NCI-H510A treated with DMSO at 0.1 percent for 48 hours (cell line): ENCODE measurements at regions not wholly inside any gene's neighbourhood (a gene's known extent, or its start where the extent isn't known, plus 50 kb on each side); places are given as distances from the start of the nearest gene placed in this dataset.

Experiments
- DNase-seq: peaks from one replicate; lab custom pipeline; 2025; lab: John Stamatoyannopoulos, UW

DNA sequence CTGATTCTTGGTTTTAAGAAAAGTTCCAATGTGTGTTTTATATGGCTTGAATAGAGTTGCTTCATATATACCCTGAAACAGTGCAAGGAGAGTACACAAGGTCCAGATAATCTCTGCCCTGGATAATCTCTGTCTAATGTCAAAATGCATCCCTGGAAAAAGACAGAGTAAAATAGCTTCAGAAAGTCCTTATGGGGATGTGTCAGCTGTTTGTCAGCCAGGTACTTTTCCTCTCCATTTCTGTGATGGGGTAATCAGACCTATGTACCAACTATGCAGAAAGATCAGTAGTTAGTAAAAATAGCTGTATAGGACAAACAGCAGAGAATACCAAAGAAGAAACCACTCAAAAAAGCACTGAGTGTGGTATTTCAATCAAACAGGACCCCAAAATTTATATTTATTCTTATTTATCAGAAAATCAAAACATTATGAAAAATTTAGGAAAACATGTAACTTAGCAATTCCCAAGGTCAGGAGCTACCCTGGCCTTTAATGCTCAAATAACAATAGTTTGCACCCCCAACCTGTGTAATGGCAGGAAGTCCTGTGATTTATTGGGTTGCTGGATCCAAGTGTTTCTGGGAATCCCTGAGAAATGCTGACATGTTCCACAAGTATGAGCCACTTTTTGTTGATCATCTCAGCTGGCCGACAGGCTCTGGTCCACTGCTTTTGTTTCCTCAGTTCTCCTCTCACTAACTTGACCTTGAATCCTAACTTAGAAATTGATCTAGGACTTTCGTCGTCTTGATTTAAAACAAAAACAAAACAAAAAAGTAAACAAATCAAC, 69.6 kb downstream of the MDH1 start:
- DNase-seq, result no peak

DNA sequence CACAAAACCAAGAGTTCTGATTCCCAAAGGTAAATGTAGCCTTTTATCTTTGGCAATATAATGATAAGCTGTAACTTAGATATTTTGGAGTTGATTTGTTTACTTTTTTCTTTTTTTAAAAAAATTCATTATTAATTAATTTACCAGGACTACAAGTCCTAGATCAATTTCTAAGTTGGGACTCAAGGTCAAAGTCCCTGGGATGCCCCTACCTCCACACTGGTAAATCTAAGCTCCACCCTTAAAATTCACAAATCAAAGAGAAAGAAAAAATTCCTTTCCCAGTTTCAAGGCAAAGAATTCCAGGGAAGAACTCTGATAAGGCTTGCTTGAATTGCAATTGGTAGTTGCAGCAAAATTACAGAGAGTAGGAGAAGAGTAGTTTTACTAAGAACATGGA, 71.3 kb downstream of the MDH1 start:
- no peak for DNase-seq

DNA sequence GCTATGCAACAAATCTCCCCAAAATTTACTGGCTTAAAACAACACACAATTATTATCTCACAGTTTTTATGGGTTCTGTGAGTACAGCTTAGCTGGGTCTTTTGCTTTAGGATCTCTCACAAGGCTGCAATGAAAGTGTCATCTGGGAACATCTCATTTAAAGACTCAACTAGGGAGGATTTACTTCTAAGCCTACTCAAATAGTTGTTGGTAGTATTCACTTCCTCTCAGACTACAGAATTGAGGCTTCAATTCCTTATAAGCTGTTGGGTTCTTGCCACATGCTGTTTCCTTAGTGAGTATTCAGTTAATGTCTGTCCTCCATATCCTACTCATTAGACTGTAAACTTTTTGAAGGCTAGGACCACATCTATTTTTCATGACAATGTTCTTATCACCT, 72.3 kb downstream of the MDH1 start:
- DNase-seq, result no peak

DNA sequence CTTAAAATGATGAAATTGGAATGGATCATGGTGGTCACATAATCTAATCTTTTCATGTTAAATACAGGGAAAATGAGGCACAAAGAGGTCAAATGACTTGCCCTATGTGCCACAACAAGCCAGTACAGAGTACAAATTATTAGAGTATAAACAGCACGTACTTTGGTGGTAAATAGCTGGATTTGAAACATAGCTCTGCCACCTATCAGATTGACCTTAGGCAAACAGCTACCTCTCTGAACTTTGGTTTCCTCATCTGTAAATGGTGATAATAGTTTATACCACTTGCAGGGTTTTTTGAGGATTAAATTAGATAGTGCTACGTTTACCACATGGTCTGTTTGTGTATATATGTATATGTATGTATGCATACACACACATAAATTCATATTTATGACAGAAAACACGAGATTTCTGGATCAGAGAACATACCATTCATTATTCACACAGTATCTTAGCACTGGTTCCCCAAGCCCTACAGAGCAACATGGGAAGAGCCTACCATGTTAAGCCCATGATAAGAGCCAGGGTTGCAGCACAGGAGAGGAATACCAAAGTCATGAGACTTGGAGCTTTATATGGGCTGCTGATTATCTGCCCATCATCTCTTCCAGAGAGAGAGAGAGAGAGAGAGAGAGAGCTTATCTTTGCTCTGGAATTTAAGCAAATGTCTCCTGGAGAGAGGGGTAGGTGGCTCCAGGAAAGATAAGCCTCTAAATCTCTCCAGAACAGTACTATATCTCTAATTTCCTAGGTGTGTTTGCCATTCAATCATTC, 73.5 kb downstream of the MDH1 start:
- DNase-seq, result no peak

DNA sequence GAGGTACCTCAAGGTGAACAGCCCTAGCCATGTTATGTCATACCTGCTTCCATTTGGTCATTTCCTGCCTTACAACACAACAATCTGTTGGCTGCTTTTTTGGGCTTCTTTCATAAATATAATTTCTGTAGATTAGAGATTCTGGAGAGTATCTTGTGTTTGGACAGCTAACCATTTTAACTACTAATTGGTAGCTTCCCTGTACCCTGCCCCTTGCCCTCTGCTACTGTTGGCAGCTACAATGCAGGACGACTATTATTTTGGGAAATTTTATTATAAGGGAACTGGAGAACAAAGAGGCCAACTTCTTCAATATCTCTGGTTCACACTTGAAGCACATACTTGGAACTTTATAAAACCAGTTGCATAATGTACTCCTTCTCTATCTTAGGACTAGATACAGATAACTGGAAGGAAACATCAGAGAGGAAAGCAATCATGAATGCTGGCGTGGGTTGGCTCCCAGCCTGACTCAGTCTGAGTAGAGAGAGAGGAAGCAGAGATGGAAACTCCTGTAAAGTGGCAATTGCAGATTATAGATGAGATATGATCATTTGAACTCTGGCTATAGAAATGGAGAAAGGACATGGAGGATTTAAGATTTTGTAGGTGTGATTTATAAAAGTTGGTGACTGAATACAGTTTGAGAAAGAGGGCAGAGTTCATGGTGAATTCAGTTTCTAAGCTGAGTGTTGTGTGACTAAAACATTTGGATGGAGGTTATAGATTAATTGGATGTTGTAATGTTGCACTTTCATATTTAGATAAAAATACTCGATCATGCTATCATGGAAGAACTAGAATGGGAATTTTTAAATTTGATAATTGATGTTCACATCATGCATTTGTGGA, 74.5 kb downstream of the MDH1 start:
- DNase-seq, result no peak

DNA sequence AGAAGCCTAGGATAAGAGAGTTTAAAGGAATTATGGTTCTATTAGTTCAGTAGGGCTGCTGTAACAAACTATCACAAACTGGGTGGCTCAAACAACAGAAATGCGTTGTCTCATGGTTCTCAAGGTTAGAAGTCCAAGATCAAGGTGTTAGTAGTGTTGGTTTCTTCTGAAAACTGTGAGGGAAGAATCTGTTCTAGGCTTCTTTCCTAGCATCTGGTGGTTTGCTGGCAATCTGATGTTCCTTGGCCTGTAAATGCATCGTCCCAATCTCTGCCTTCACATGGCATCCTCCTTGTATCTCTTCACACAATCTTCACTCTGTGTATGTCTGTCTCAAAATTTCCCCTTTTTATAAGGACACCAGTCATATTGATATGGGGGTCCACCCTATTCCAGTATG, 76.3 kb downstream of the MDH1 start:
- DNase-seq, result no peak

DNA sequence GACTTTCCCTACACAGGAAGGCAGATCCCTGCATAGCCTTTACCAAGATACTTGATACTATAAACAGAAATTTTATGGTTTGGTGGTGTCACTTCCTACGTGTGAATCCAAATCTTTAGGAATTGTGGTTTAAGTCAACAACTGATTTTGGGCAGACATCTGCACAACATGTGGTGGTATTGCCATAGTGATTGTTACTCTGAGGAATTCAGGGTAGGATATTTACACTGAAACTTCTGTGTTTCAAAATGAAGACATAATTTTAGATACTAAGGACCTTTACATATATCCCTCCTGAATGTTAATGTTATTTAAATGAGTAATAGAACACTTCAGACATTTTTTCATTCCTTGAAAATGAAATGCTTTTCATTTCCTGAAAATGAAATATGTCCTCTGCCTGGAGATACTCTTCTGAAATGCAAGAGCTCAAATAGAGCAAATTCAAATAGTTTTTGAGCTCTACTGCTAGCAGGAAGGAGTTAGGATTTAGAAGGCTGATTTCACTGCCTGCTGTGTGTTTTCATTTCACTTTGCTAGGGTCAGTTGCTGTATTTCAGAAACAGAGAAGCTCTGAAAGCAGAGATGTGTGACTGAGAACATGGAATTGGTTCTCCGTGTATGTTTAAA, 77.2 kb downstream of the MDH1 start:
- DNase-seq, result no peak

DNA sequence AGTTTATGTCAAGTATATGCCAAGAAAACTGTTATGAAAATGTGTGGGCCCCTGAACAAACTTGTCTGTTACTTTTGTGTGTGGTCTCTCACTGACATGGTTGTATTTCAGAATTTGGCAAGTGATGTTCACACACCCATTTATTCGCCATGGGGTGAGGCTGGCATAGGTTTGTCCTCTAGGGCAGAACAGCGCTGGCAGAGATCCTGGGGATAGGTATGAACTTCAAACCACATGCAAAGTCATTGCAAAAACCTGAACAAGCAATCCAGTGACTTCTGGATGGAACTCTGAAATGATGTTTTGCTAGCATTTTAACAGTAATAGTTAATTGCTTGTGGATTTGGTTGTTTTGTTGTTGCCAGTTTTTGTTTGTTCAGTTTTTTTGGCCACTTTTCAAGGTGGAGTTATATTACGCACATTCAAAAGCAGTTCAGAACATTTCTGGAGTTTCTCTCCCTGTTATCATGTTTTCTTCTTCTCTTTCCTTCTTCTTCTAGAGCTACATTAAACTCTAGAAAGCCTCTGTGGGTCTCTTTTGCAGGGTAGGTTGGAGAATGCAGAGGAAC, 78.5 kb downstream of the MDH1 start:
- no peak for DNase-seq

DNA sequence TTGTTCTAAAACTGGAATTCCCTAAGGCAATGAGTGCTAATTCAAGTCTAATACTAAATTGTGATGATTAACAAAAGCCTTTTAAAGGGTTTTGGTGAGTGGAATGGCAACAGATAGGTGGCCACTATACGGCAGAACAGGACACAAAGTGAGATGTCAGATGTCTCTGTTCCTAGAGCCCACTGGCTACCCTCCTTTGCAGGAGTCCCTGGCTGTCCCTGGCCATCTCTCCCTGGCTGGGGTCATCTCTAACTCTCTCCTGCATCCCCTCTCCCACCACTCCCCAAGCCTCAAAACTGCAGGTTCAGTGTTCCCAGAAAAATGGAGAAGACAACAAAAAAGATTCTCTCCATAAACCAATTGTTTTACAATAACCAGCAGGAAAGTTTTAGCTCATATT, 79.2 kb downstream of the MDH1 start:
- no peak for DNase-seq

DNA sequence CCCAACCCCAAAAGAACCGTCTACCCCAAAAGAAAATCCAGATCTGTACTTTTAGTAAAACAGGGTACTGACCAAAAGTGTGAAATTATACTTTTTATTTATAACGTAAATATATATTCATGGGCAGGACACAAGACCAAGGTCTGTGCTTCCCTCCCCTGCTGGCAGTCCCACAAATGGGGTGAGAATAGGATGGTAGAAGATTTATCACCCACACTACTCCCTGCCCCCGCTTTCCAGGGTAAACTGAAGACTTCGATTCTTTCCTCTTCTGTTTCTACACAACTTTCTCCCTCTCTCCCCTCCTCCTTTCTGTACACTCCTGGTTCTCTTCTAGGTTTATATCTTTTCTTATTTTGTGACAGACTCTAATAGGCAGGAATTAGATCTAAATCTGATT, 79.7 kb downstream of the MDH1 start:
- DNase-seq, result no peak

DNA sequence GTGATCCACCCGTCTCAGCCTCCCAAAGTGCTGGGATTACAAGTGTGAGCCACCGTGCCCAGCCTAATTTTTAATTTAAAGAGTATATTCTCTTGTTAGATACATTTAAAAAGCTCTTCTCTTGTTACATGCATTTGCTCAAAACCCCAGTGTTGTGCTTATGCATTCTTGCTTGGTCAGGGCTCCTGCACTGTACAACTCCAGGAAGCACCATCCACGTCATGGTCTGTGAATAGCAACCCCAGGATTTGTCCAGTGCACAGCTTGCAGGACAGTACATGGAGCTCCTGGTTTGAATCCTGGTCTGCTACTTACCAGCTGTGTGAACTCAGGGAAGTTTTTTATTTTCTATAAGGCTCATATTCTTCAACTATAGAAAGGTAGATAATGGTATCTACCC, 80.8 kb downstream of the MDH1 start:
- no peak for DNase-seq

DNA sequence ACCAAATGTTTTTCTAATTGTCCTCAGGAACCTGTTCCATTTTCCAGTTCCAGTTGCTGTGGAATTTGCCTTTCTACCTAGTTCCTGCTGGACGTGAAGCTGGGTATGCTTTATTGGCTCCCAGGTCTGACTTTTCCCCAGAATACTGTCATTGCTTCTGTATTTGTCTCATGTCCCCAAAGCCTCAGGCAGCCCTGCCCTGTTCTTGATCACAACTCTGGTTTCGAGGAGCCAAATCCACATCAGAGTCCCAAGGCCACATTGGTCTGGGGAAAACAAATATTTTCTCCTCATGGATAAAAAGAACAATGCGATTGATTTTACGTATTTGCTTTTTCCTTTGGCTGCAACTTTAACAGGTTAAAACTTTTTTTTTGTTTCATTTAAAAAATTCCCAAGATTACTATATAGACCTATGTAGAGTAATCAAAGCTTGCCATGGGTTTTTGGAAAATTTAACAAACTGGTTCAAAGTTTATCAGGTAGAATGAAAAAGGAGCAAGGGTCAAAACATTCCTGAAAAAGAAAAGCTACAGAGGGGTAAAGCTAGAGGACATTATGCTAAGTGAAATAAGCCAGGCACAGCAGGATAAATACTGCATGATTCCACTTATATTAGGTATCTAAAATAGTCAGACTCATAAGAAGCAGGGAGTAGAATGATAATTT, 85.2 kb downstream of the MDH1 start:
- DNase-seq, result no peak

DNA sequence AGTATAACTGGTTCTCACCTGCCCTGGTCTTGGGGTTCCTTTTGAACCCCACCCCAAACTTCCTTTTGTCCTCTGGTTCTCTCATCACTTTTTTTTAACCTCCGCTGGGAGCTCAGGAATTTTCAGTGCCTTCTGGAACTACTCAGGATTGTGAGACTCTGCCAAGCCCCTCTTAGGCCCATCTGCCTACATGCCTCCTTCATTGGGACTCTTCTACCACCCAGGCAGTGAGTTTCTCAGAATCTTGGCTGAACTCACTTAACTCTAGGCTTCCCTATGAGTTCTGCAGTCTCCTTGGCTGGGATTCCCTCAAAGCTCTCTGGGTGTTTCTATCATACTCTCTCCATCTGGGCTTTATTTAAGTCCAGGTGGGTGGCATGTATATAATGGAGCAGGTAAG, 86.3 kb downstream of the MDH1 start:
- no peak for DNase-seq

DNA sequence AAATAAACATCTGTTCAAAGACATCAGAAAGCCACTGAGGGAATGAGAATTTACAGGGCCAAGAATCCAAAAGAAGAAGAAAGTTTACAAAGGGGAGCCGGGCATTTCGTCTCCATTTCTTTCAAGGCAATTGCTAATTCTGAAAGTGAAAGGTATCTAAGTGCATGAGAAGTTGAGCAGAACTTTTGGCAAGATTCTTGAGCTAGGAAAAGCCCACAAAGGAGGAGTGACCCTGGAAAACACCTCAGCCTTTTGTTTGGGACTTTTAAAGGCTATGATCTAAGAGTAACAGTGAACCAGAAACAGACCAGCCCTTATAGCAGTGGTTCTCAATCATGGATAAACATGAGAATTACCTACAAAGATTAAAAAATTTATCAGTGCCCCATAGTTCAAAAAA, 87.4 kb downstream of the MDH1 start:
- DNase-seq, result no peak

DNA sequence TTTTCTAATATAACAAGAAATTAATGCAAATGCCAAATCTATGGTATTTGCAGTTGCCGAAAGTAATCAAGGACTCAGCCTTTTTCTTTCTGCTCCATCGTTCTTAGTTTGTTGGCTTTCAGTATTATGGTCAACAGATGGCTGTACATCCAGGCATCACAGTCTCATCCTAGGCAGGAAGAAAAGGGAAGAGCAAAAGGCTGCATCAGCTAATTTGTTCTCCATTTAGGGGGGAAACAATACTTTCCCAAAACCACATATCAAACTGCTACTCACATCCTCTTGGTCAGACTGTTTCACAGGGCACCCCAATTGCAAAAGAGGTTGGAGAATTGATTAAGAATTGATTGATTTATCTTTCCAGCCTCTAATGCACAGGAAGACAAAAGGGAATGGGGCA, 89.3 kb downstream of the MDH1 start:
- no peak for DNase-seq

DNA sequence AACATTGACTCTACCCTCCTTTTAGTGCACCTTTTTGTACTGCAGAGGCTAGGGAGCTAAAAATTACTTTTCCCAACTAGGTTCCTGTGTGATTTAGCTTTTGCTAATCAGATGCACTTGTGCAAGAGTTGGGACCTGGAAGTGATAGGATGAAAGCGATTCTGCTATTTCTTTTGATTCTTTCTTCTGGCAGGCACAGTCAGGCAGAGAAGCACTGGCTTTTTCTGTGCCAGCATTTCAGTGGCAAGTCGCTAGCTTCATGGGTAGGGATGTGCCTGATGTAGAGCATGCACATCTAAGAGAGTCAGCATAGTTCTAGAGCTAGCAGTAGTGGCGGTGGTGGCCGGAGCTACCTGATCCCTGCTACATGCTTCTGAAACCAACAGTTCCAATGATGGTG, 89.8 kb downstream of the MDH1 start:
- no peak for DNase-seq

DNA sequence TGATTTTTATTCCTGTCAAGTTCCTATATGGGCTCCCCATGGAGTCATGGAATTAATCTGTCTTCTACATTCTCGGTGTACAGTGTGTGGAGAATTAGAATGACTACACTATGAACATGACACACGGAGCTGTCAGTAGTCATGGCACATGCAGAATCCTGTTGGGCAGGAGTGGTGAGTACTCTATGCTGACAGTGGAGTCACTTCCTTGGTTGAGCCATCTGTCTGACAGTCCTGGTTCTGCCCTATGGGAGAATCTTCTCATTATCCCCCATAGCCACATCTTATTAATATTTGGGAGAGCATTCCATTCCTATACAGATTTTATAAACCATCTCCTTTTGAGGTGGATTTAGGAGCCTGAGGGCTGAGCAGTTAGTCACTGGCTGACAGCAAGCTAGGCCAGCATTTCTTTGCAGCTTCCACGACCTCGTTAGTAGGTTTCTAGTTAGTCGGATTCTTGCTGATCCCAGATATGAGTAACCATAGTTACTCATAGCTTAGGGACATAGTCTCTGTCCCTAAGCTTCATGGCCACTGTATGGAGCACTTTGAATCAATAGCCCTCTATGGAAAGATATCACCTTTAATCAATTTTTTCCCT, 90.6 kb downstream of the MDH1 start:
- no peak for DNase-seq

DNA sequence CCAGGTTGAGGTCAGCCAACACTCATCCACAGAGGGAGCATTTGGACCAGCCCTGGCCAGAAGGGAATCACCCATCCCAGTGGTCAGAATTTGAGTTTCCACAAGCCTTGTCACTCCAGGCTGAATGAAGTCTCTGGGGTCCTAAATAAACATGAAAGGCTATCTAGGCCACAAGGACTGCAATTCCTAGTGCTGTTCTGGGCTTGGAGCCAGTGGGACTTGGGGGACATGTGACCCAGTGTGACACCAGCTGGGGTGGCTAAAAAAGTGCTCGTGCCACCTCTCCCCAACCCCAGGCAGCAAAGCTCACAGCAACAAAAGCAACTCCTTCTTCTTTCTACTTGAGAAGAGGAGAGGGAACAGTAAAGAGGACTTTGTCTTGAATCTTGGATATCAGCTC, 91.7 kb downstream of the MDH1 start:
- DNase-seq, result no peak

DNA sequence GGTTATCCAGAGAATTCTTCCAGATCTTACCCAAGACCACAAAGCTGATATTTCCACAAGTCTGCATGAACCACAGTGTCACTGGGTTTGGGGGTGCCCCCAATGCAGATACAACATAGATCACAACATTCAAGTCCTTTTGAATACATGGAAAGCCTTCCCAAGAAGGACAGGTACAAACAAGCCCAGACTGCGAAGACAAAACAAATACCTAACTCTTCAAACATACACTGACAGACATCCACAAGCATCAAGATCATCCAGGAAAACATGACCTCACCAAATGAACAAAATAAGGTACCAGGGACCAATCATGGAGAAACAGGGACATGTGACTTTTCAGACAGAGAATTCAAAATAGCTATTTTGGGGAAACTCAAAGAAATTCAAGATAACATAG, 93.1 kb downstream of the MDH1 start:
- DNase-seq, result peak; percentile 3

DNA sequence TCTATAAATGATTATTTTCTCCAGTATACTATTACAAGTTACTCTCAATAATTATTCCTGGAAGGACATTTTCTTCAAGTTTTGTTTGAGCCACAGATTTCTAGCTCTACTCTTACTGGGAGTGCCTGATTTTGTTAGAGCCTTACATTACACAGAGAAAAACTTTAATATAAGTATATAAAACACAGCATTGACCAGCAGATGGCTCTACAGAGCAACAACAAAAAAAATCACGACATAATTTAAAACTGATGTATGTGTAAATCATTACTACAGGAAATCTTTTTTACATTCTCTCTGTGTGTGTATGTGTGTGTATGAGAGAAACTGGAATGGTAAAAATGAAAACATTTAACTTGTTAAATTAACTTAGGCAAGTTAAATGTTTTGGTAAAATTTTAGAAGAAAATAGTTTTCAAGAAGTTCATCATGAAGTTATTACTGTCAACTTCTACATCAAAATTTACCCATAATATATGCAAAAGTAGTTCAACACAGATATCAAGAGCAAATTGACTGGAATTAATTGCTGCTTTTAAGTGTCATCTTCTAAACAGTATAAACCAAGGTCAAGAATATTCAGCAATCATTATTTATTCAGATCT, 103.3 kb downstream of the MDH1 start:
- DNase-seq, result peak; percentile 34

DNA sequence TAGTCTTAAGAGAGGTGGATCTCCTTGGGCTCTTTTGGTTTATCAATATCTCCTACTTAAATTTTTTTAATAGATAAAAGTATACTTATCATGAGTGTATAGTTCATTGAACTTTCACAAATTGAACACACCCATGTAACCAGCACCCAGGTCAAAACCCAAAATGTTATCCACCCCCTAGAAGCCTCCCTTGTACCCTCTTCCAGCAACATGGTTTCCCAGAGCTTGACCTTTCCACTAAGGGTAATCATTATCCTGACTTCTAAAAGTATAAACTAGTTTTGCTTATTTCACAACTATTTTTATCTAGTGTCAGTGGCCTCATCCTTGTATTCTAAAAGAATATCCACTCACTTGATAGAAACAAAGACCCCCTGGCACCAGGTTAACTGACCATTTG, 106.8 kb downstream of the MDH1 start:
- DNase-seq, result no peak
